IMR-90 (cell line): ENCODE measurements at regions not wholly inside any gene's neighbourhood (a gene's known extent, or its start where the extent isn't known, plus 50 kb on each side); places are given as distances from the start of the nearest gene placed in this dataset.

Experiments
- ATAC-seq: fragments of 200-7000 bp; cut with Tn5 transposase; 2 replicates; pipeline ENCODE4 v1.9.1; 2020; ENCODE audit warnings: low read depth, mild to moderate bottlenecking, moderate library complexity
- BruUV-seq: library from RNA; stranded (reverse); fragments of 400-500 nt; replicated peaks from 2 replicates; lab custom pipeline; 2021; lab: Mats Ljungman, UMichigan
- CTCF ChIA-PET: fragments of 300-600 bp; formaldehyde crosslinking; extraction: SDS; loops from one replicate; lab custom pipeline; 2021; ENCODE audit warnings: antibody characterized with exemption; lab: Yijun Ruan, JAX
- POLR2A ChIA-PET: fragments of 300-600 bp; sonication (Branson Sonifier 250); formaldehyde crosslinking; loops from one replicate; lab custom pipeline; 2022; ENCODE audit warnings: antibody characterized with exemption; ENCODE audit not compliant: unreplicated experiment; lab: Charles Lee
- DNase-seq: peaks from one replicate; pipeline ENCODE4 v3.0.0; 2013
- H2AFZ ChIP-seq: replicated peaks from 2 replicates; pipeline ENCODE3; 2013; ENCODE audit warnings: low read length, mild to moderate bottlenecking; ENCODE audit not compliant: poor library complexity
- H2AK5ac ChIP-seq: 2 replicates; pipeline ENCODE4 v1.6.1; 2013; ENCODE audit warnings: low read depth, low read length, inconsistent platforms
- H2AK9ac ChIP-seq: replicated peaks from 2 replicates; pipeline ENCODE3; 2013; ENCODE audit warnings: mild to moderate bottlenecking, low read depth, low read length, moderate library complexity; ENCODE audit not compliant: poor library complexity
- H2BK120ac ChIP-seq: 2 replicates; pipeline ENCODE4 v1.6.1; 2013; ENCODE audit warnings: low read depth, low read length, inconsistent platforms
- H2BK15ac ChIP-seq: 3 replicates; pipeline ENCODE4 v1.6.1; 2013; ENCODE audit warnings: low read depth, low read length, inconsistent platforms
- H2BK20ac ChIP-seq: 2 replicates; pipeline ENCODE4 v1.6.1; 2013; ENCODE audit warnings: low read depth, mild to moderate bottlenecking, inconsistent platforms, low read length, moderate library complexity
- H2BK5ac ChIP-seq: 2 replicates; pipeline ENCODE4 v1.6.1; 2013; ENCODE audit warnings: mild to moderate bottlenecking, low read depth, low read length, inconsistent platforms; ENCODE audit not compliant: poor library complexity, severe bottlenecking
- H3K14ac ChIP-seq: replicated peaks from 2 replicates; pipeline ENCODE4 v1.6.1; 2013; ENCODE audit warnings: low read depth, low read length, inconsistent platforms
- H3K18ac ChIP-seq: 2 replicates; pipeline ENCODE4 v1.6.1; 2013; ENCODE audit warnings: low read depth, low read length, control low read depth
- H3K23ac ChIP-seq: 2 replicates; pipeline ENCODE4 v1.6.1; 2013; ENCODE audit warnings: low read depth, low read length, inconsistent platforms
- H3K27ac ChIP-seq: 2 replicates; pipeline ENCODE4 v1.5.1; 2013; ENCODE audit warnings: mild to moderate bottlenecking, control low read depth, low read length; ENCODE audit not compliant: insufficient read depth
- H3K27me3 ChIP-seq: 2 replicates; pipeline ENCODE4 v1.6.1; 2013; ENCODE audit warnings: low read length; ENCODE audit not compliant: control insufficient read depth, insufficient read depth
- H3K36me3 ChIP-seq: 2 replicates; pipeline ENCODE4 v1.6.1; 2013; ENCODE audit warnings: low read length, mixed read lengths; ENCODE audit not compliant: control insufficient read depth, insufficient read depth
- H3K4ac ChIP-seq: 2 replicates; pipeline ENCODE4 v1.6.1; 2013; ENCODE audit warnings: low read depth, low read length, inconsistent platforms
- H3K4me1 ChIP-seq: 2 replicates; pipeline ENCODE4 v1.6.1; 2013; ENCODE audit warnings: low read length, mixed read lengths; ENCODE audit not compliant: control insufficient read depth, insufficient read depth
- H3K4me2 ChIP-seq: 2 replicates; pipeline ENCODE4 v1.6.1; 2013; ENCODE audit warnings: low read depth, mild to moderate bottlenecking, control low read depth, low read length, moderate library complexity
- H3K4me3 ChIP-seq: 2 replicates; pipeline ENCODE4 v1.5.1; 2013; ENCODE audit warnings: low read depth, mild to moderate bottlenecking, control low read depth, low read length, moderate library complexity; ENCODE audit not compliant: insufficient read depth
- H3K56ac ChIP-seq: 2 replicates; pipeline ENCODE4 v1.6.1; 2013; ENCODE audit warnings: low read length, inconsistent platforms; ENCODE audit not compliant: insufficient read depth; ENCODE audit errors: extremely low read depth
- H3K79me1 ChIP-seq, 2 experiments: 2 replicates each; pipeline ENCODE4 v1.6.1; 2013; ENCODE audit warnings: low read length in 2 of 2, inconsistent platforms in 1 of 2, low read depth in 1 of 2
- H3K9ac ChIP-seq: 2 replicates; pipeline ENCODE4 v1.6.1; 2013; ENCODE audit warnings: low read depth, low read length, control low read depth
- H3K9me1 ChIP-seq: 2 replicates; pipeline ENCODE4 v1.6.1; 2013; ENCODE audit warnings: low read length, inconsistent platforms; ENCODE audit not compliant: insufficient read depth
- H3K9me3 ChIP-seq: 2 replicates; pipeline ENCODE4 v1.6.1; 2013; ENCODE audit warnings: low read length; ENCODE audit not compliant: control insufficient read depth, insufficient read depth
- H4K20me1 ChIP-seq: 2 replicates; pipeline ENCODE4 v1.6.1; 2013; ENCODE audit warnings: low read length, inconsistent platforms; ENCODE audit not compliant: insufficient read depth
- H4K5ac ChIP-seq: 2 replicates; pipeline ENCODE4 v1.6.1; 2013; ENCODE audit warnings: mild to moderate bottlenecking, low read depth, low read length, control low read depth
- H4K8ac ChIP-seq, 2 experiments: 2 replicates each; pipeline ENCODE4 v1.6.1; 2013; ENCODE audit warnings: low read depth in 2 of 2, low read length in 2 of 2, control low read depth in 1 of 2, inconsistent platforms in 1 of 2
- H4K91ac ChIP-seq: 2 replicates; pipeline ENCODE4 v1.6.1; 2013; ENCODE audit warnings: low read depth, low read length, inconsistent platforms; ENCODE audit not compliant: insufficient read depth
- FOS ChIP-seq: fragments of 150-350 bp; IDR thresholded peaks from 2 replicates; pipeline ENCODE4 v1.6.1; 2016; ENCODE audit warnings: low read depth, low read length
- MAFK ChIP-seq: IDR thresholded peaks from 2 replicates; pipeline ENCODE4 v1.6.1; 2012; ENCODE audit warnings: low read depth, low read length, improper control_type of control experiment
- MXI1 ChIP-seq: IDR thresholded peaks from 2 replicates; pipeline ENCODE4 v1.6.1; 2012; ENCODE audit warnings: low read depth, mild to moderate bottlenecking, low read length, moderate library complexity, borderline replicate concordance
- NFE2L2 ChIP-seq: fragments of 150-350 bp; IDR thresholded peaks from 2 replicates; pipeline ENCODE4 v1.6.1; 2016; ENCODE audit warnings: low read depth, mild to moderate bottlenecking, low read length
- RAD21 ChIP-seq: IDR thresholded peaks from 2 replicates; pipeline ENCODE4 v1.6.1; 2012; ENCODE audit warnings: low read length, improper control_type of control experiment
- RCOR1 ChIP-seq: IDR thresholded peaks from 2 replicates; pipeline ENCODE4 v1.6.1; 2012; ENCODE audit warnings: mild to moderate bottlenecking, low read length, improper control_type of control experiment; ENCODE audit not compliant: insufficient replicate concordance
- RFX5 ChIP-seq: IDR thresholded peaks from 2 replicates; pipeline ENCODE4 v1.8.0; 2012; ENCODE audit warnings: low read depth, mild to moderate bottlenecking, low read length, moderate library complexity
- WGBS, 2 experiments: methylation state at CpG; one replicate each; pipeline versions ENCODE4 v1.1.5 to v1.1.7; 2013; ENCODE audit warnings: missing lambda C conversion rate in 2 of 2; ENCODE audit not compliant: insufficient read length in 1 of 2; ENCODE audit errors: extremely low coverage in 2 of 2; 5-methylcytosine and 5-hydroxymethylcytosine counted together
- dilution Hi-C: fragments of 300-500 bp; cut with HindIII; formaldehyde crosslinking; loops from one replicate; pipeline ENCODE4 v1.14.3; 2018; ENCODE audit warnings: low sequenced_read_pairs; ENCODE audit not compliant: unreplicated experiment
- in situ Hi-C: fragments of 300-500 bp; cut with MboI; formaldehyde crosslinking; loops from 3 replicates; pipeline ENCODE4 v1.14.3; 2019; ENCODE audit warnings: low sequenced_read_pairs, inconsistent platforms, mixed read lengths
- intact Hi-C: fragments of 100-400 bp; cut with micrococcal nuclease; formaldehyde crosslinking; loops from 2 replicates; pipeline ENCODE4 v1.10.0; 2022

- no peak overlapping the region for H3K23ac ChIP-seq
- H2BK5ac ChIP-seq: no peak overlapping the region
- H2AK9ac ChIP-seq: no peak overlapping the region
- H3K4me1 ChIP-seq: peaks cover 3% of the 10 kb centered on the region; the same call in 1 of the 2 replicates
- no peaks in the 10 kb centered on the region for H3K27me3 ChIP-seq
- no peak overlapping the region for H2AFZ ChIP-seq
- H3K79me1 ChIP-seq: no peaks in the 10 kb centered on the region
- peak overlapping the region; percentile 54; the same call in 1 of the 2 replicates for H2BK120ac ChIP-seq
- CTCF ChIA-PET: interaction anchor here (0.6 to 1.3 kb wide), 3 partner anchors 14 to 692 kb away, joined by 3 to 6 read pairs (median 3); no protein-coding TSS in a partner anchor
- BruUV-seq: no TSS peak
- H2BK20ac ChIP-seq: peak overlapping the region; percentile 87
- no peak overlapping the region for H3K27ac ChIP-seq
- dilution Hi-C loops: no loop called here
- DNase-seq: peak; percentile 44
- H3K36me3 ChIP-seq: no peaks in the 10 kb centered on the region
- peak overlapping the region; percentile 44; the same call in 1 of the 2 replicates for H4K5ac ChIP-seq
- TF ChIP-seq MXI1: no peak
- no peak for TF ChIP-seq RFX5
- TF ChIP-seq RCOR1: no peak
- TF ChIP-seq FOS: 0 out of 2 replicates have a peak, but pooled peaks have one; percentile 2
- peak; percentile 88 for TF ChIP-seq NFE2L2
- peak; percentile 48; the same call in 1 of the 2 replicates for TF ChIP-seq MAFK
- no peak for TF ChIP-seq RAD21
- H3K14ac ChIP-seq: no peak overlapping the region
- H3K9ac ChIP-seq: no peak overlapping the region
- POLR2A ChIA-PET: no interaction called here
- no peak overlapping the region for H3K4me3 ChIP-seq
- H4K20me1 ChIP-seq: no peaks in the 10 kb centered on the region
- no peak overlapping the region for H3K4me2 ChIP-seq
- intact Hi-C loops: no loop called here
- WGBS, 2 experiments: no CpG with 5 or more reads among the region's 1 CpG
- H3K4ac ChIP-seq: peak overlapping the region; percentile 69; the same call in 1 of the 2 replicates
- in situ Hi-C loops: no loop called here
- H3K18ac ChIP-seq: peak overlapping the region; percentile 60; the same call in 1 of the 2 replicates
- no peak overlapping the region for H2BK15ac ChIP-seq
- H4K8ac ChIP-seq: 0 out of 4 replicates have a peak overlapping the region, but pooled peaks of 1 of the 2 experiments have one; percentile 22
- H3K56ac ChIP-seq: no peak overlapping the region
- no peaks in the 10 kb centered on the region for H3K9me3 ChIP-seq
- ATAC-seq: peak; percentile 71
- no peaks in the 10 kb centered on the region for H3K9me1 ChIP-seq
- no peak overlapping the region for H4K91ac ChIP-seq
- no peak overlapping the region for H2AK5ac ChIP-seq
Measured at GRCh38 chr14:37655418-37655817, 60.0 kb downstream of the TTC6 start.
